Epithelial cell of esophagus (primary cell): ENCODE measurements at regions not wholly inside any gene's neighbourhood (a gene's known extent, or its start where the extent isn't known, plus 50 kb on each side); places are given as distances from the start of the nearest gene placed in this dataset.

ENCODE experiments used
- DNase-seq: peaks from one replicate; pipeline ENCODE4 v3.0.0; 2010; ENCODE audit warnings: low read depth
- H3K4me3 ChIP-seq: 2 replicates; pipeline ENCODE4 v1.5.1; 2011; ENCODE audit warnings: mild to moderate bottlenecking, low read length, control low read depth
- CTCF ChIP-seq: IDR thresholded peaks from 2 replicates; pipeline ENCODE4 v1.5.1; 2011; ENCODE audit warnings: low read depth, mild to moderate bottlenecking, low read length, control low read depth, inconsistent platforms; ENCODE audit not compliant: insufficient read depth; ENCODE audit errors: missing control alignments

- no peak overlapping the region for H3K4me3 ChIP-seq
- TF ChIP-seq CTCF, result no peak
- DNase-seq, result no peak
Measured at GRCh38 chr17:37829592-37830123, 84.8 kb upstream of the HNF1B start.

- no peak for TF ChIP-seq CTCF
- DNase-seq, result no peak
- H3K4me3 ChIP-seq, result no peak overlapping the region
Measured at GRCh38 chr17:37828651-37829124, 83.8 kb upstream of the HNF1B start.

DNA sequence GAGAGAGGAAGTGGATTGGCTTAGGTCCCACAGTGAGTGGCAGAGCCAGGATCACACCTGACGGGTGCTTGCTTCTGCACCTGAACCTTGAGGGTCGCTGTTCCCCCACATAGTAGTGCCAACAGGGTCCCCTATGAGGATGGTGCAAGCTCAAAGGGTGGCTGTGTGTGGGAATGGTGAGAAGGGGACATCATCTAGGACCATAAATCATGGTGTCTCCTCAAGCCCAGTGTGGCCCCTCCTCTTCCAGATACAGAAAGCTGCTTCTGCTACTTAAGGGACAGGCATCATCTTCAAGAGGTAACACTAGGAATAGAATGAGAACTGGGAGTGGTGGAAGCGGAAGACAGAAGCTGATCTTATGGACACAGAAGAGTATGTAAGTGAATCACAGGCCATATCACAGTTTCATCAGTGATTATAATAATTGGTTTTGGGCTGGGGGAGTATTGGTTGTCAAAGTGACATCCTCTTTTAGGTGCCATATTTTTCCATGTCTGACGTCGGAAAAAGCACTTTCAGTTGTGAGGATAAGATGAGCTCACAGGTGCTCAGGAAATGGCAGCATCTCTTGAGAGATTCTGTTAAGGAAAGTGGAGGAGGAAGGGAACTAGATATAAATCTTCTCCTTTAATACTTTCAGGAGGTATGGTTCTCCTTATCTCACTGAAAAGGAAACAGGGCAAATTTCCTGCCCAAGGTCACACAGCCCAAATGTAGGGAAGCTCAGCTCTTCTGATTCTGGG lies 83.2 kb upstream of the HNF1B start:
- no peak overlapping the region for H3K4me3 ChIP-seq
- DNase-seq, result no peak
- TF ChIP-seq CTCF, result no peak

- H3K4me3 ChIP-seq, result no peak overlapping the region
- no peak for DNase-seq
- no peak for TF ChIP-seq CTCF
Measured at GRCh38 chr17:37826497-37827430, 81.9 kb upstream of the HNF1B start.

- H3K4me3 ChIP-seq, result no peak overlapping the region
- DNase-seq, result no peak
Measured at GRCh38 chr17:37825851-37826250, 81.0 kb upstream of the HNF1B start.

More at GRCh38 chr17:37825851-37826250, 81.0 kb upstream of the HNF1B start:
- no peak for TF ChIP-seq CTCF
